Stimulated activated CD4-positive, alpha-beta T cell treated with anti-CD3 and anti-CD28 coated beads, Interleukin-15, amount 100 ng/mL, for 24 hours (primary cell): ENCODE measurements at regions not wholly inside any gene's neighbourhood (a gene's known extent, or its start where the extent isn't known, plus 50 kb on each side); places are given as distances from the start of the nearest gene placed in this dataset.

Source experiments
- DNase-seq: peaks from one replicate; pipeline ENCODE4 v3.0.0-alpha.2; 2020

DNA sequence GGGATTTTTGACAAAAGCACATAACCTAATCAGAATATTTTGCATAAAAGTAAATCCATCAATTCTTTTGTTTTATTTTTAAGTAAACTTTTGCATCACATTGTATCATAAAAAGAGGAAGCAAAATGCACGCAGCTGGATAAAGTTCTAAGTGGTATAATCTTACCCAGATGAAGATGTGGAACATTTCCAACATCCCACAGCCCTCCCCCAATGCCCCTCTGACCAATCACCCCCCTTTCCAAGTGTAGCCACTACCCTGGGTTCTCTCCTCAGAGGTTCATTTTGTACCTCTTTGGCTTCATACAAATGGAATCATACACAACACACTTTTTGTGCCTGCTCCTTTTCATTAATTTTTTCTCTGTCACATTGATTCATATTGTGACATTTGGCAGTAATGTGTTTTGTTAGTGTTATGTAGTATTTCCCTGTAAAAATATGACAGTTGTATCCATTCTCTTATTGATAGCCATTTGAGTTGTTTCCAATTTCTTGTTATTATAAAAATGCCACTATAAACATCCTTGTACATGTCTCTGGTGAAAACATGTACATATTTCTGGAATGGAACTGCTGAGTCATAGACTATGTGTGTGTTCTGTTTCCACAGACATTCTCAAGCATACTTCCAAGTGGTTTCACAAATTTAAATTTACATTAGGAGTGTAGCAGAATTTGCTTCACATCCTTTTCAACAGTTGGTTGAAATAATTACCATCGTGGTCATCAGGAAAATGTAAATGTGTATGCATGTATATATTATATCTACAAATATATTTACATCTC, 92.9 kb upstream of the SYNDIG1 start:
- no peak for DNase-seq

DNA sequence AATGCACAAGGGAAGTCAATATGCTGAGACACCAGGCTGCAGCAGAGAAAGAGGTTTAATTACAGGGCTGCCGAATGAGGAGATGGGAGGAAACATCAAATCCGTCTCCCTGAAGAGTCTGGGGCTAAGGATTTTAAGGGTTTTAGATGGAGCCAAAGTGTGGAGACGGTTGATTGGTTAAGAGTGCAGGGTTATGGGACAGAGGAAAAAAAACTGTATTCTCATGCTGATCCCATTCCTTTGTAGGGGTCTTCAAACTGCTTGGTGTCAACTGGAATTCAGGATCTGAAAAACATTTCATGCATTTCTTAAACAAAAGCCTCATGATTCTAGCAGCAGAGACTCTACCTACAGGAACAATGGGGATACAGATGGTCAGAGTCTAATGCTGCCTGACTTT, 96.1 kb upstream of the SYNDIG1 start:
- no peak for DNase-seq

DNA sequence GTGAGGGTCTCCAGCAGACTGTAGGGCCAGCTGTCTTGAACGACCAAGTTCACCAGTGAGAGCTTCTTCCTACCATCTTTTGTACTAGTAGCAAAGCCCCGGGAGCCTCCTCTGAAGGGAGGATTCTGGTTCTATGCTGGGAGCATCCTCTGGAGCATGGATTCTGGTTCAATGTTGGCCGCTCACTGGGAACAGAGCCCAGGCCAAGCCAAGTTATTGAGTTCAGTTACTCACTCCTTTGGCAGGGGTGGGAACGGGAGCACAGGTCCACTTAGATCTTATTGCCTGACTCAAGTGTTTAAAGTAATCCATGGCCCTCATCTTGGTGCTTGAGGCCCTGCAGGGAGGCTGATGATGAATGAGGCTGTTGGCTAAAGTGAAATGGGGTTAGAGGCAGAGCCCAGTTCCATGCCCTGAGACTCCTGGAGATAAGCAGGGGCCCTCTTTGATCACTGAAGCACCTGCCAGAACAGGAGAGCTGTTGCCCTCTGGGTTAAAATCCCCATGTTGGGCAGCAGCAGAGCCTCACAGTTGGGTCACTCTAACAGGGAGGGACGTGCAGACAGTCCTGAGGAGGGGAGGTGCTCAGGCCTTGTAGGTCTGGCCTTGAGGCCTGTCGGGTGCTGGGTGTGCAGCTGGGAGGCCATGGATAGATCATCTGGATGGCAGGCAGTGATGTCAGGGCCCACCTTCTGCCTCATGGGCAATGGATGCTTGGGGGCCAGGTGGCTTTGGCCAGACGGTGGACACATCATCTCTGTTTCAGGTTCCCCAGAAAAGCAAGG, 98.3 kb upstream of the SYNDIG1 start:
- no peak for DNase-seq

DNA sequence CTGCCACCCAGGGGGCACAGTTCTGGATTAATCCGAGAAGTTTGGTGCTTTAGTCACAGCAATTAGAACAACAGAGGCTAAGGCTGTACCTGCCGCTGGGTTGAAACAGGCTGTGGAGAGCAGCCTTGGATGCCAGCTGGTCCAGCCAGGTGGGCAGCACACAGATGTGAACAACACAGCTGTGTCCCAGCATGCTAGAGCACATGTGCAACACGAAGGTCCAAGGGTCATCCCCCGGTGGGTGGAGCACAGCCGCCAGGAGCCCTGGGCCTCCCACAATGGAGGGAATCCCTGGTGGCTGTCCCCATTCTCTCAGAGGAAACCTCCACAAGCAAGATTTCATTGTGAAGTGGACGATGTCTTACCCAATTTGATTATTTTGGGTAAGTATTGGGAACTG, 99.2 kb upstream of the SYNDIG1 start:
- no peak for DNase-seq

DNA sequence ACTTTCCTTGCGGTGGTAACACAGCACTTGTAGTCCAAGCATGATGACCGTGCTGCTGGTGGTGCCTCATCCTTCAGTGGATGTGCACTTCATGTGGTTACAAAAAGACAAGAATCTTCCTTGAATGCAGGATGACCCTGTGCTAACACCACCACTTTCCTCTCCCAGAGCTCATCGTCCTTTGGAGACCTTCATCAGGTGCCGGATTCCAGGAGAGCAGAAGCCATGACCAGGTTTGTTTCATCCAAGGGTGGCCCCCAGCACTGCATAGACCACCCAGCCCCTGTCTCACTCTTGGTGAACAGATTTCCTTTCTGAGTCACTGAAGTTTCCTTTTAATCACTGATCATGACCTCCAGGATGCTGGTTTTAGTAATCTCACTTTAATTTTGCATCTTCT, 101.2 kb upstream of the SYNDIG1 start:
- no peak for DNase-seq

DNA sequence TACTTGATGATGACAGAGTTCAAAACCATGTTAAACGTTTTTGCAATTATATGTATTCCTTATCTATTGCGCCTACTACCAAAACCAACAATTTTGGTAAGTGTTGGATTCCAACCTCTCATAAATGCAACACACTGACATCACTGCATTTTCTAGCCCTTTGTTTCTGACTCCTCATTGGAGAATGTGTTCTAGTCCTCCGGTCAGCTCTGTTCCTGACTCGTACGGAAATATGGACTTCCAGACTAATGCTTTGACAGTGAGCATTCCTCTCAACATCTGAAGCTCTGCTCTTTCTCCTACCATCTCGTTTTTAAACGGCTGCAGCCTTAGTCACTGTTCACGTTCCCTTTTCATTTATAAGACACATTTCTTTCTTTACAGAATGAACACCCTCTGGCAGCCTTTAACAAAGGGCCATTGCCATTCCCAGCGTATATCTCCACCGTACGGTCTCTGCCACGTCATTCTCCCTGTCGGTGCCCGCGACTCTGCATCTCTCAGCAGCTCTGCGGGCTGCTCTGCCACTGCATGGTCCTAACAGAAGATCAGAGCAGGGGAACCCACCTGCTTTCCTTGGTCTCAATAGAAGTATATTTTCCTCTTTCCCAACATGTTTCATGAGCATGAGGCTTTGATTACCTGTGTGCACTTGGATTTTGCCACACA, 103.0 kb upstream of the SYNDIG1 start:
- DNase-seq: no peak

DNA sequence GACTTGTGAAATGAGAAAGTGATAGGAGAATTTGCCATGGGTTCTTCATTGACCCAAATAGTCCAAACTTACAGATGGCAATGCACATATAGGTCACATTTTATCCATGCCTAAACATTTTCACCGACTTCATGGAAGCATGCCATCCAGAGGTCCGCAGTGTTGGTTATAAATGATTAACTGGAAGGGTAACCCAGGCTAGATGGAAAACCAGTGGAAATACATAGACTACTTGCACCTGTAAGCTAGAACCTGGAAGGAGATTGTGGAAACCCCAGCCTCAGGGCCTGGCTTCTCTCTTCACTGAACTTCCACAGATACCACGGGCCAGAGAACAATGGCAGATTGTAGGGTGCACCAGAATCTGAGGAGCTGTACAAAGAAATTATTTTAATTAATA, 103.8 kb upstream of the SYNDIG1 start:
- DNase-seq: no peak

DNA sequence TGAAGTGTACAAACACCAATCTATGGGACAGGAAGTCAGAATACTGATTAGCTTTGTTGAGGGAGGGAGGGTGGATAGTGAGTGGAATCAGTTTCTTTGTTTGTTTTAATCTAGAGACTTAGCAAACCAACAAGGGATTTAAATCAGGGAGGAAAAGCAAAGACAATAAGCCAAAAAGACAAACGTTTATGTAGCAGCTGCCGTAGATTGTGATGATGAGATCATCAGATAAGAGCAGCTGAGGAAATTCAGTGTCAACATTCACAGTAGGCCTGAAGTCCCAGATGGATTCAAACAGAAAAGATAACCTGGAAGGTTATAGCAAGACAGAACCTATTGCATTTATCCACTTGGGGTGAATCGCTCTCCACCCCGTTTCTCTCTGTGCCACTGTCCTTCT, 104.9 kb upstream of the SYNDIG1 start:
- DNase-seq: no peak

DNA sequence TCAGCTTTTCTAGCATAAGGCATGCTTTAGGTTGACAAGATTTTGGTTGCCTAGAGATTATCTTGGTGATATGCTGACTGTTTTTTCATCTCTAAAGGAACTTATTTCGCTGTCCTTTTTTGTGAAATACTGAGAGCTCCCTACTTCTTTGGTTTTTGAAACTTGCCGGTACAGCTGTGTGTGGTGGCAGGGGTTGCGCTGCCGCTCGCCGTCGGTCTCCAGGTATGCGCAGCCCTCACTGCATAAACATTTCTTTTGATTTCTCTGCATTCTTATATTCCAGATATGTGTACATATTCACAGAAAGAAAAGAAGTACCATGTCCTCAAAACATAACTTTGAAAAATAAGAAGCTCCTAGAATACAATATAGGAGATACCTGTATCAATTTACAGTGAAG, 106.4 kb upstream of the SYNDIG1 start:
- no peak for DNase-seq

DNA sequence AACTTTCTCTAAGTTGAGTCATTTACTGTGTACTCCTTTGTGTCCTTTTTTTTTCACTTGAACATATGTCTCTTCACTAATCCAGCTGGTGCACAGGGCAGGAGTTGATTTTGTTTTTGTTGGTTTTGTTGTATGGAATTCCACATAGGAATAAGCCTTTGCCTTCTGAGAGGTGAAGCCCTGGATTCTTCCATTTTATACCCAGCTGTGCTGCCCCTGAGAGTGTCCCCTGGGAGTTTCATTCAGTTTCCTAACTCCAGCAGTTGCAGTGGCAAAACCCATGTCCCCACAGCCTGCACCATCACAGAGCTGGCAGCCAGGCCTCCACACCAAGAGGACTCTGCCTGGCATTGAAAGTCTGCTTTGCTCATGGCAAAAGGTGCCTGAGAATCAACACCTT, 107.3 kb upstream of the SYNDIG1 start:
- no peak for DNase-seq

DNA sequence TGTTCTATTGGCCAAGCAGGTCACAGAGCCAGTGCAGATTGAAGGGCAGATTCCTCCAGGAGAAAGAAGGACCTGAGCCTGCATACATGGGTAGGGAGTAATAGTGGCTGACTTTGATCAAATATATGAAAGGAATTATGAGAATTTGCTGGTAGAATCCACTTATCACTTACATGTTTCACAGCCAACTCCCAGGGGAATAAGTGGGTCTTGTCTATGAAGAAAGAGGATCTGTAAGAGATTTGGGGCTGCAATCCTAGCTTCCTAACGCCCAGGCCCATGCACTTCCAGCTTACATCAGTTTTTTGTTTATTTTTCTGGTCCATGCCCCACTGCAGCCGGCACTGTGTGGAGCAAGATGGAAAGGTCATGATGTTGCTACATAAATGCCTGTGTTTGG, 107.9 kb upstream of the SYNDIG1 start:
- DNase-seq: no peak

DNA sequence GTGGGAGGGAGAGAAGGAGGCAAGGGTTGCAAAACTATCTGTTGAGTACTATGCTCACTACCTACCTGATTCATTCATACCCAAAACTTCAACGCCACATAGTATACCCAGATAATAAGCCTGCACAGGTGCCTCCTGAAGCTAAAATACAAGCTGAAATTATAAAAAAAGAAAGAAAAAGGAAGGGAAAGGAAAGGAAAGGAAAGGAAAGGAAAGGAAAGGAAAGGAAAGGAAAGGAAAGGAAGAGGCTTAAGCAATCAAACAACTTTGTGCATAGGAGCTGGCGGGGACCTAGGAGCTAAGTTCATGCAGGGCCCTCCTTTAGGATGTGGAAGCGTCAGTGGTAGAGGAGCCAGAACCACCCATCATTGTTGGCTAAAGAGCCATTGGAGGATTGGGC, 108.9 kb upstream of the SYNDIG1 start:
- no peak for DNase-seq

DNA sequence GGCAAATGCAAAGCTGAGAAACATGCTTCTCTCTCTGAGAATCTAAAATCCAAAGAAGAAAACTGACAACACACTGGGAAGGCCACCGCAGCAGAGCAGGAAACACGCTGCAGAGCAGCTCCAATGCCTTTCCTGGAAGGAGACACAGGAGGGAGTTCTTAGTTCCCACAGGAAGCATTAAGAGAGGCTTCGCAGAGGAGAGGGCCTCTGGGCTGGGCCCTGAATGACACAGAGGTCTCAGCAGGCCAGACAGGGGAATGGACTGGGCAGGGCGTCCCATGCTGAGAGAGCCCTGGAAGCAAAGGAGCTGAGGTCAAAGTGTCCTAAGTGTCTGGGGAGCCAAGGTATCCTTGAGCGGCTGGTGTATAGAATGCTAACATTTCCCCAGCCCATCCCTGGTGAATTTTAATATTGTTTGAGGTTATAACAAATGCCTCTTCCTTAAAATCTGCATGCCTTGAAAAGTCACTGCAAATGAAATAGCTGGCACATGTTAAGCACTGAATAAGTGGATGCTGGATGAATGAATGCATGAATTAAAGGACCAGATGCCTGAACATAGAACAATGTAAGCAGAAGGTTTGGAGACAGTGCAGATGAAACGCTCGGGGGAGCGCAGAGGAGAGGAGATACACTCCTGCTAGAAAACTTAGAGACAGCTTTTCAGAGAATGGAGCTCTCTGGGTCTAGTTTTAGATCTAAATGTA, 110.0 kb upstream of the SYNDIG1 start:
- no peak for DNase-seq

DNA sequence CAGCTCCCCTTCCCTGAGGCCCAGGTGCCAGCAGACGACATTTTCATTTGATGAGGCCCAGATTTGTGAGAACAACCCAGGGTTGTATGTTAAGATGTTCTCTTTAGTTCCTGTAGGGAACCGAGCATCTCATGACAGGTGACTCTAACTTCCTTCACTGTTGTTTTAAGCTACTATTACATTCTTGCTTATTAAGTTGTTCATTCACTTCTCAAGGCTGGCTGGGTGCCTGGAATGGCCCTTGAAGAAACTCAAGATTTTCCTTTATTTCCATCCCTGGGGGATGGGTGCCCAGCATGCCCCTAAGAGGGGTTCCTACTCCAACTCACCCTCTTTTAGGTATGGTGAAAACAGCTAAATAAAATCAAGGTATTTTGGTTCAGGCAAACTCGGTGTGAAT, 111.5 kb upstream of the SYNDIG1 start:
- DNase-seq: no peak

DNA sequence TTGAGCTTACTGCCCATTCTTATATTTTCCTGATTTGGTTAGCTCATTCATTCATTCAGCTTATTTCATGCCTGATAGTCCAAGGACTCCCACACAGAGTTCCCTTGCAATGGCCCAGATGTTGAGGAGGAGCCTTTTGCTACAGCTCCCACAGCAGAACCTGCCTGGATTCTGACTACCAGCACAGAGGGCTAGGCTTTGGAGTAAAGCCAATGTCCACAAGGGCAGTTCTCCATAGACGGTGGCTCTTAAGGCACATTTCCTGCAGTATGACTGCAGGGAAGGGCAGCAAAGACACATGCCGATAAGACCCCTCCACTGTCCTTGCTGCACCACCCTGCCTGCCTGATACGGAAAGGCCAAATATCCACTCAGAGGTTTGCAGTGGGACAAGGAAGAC, 112.3 kb upstream of the SYNDIG1 start:
- DNase-seq: no peak

DNA sequence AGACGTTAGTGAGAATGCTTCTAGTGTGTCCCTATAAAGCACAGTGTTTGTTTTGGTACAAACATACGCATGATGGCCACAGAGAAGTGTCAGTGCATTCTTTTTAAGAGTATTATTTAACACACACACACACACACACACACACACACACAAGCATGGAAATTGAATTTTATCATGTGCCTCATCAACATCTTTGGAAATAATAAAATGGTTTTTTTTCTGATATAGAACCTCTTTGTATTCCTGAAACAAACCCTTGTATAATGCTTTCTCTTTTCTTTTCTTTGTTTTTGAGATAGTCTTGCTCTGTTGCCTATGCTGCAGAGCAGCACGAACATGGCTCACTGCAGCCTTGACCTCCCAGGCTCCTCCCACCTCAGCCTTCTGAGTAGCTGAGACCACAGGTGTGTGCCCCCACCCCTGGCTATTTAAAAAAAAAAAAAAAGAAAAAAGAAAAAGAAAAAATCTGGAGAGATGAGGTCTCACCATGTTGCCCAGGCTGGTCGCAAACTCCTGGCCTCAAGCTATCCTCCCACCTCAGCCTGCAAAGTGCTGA, 116.2 kb upstream of the SYNDIG1 start:
- no peak for DNase-seq

DNA sequence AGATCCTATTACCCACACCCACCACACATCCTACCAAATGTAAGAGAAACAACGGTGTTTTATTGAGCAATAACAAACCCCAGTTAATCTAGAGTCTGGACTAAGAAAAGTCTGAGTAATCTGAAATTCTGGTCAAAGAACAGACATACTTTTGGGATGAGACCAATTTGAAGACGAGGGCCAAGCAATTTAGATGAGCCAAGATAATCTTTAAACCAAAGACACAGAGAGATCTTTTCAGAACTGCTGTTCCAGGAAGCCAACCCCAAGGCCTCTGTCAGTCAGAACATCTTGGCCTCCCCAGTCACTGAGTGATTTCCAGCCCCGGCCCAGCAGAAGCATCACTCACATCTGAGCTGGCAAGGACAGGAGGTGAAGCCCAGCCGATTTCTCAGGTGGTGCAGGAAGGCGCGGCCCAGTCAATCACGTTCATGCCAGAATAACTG, 118.5 kb upstream of the SYNDIG1 start:
- no peak for DNase-seq

DNA sequence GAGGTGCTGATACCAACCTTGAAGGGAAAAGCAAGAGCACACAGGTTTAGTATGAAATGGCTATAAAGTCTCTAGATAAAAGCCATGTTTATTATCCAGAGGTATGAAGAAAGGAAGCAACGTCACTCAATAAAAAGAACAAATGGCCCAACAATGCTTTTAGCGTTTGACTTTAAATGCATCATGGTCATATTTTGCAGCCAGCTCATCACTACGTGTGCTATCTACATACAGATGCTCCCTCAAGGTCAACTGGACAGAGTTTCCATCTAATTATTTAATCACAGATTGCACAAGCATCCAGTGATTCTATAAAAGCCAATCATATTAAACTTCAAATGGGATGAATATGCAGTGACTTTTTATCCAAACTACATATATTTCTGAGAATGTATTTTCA, 127.6 kb upstream of the SYNDIG1 start:
- DNase-seq: no peak

DNA sequence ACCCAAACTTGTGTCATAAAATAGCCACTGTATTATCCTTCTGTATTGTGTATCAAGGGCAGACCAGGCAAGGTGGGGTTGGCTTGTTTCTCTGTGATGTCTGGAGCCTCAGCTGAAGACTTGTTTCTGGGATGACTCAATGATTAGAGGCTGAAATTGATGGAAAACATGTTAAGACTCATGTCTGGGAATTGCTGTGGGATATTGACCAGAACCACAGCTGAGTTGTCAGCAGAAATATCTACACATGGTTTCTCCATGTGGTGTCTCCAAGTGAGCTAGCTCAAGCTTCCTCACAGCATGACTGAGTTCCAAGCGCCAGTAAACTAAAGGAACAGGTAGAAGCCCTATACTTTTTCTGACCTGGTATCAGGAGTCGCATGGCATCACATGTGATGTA, 128.5 kb upstream of the SYNDIG1 start:
- DNase-seq: no peak

DNA sequence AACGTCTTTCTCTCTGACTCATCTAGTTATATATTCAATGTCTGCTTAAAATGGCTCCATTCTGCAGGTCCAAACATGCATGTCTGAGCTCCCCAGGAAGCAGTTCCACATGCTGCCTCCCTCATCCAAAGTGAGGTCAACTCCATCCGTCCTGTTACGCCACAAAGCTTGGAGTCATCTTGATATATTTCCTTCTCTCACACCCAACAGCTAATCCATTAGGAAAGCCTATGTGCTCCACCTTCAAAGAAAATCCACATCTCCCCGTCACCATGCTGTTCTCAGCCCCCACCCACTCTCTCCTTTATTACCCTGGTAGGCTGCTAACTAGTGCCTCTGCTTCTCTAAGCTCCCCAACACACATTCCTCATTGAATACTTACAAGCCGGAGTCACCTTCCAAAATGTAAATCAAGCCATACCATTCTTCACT, 130.2 kb upstream of the SYNDIG1 start:
- no peak for DNase-seq

DNA sequence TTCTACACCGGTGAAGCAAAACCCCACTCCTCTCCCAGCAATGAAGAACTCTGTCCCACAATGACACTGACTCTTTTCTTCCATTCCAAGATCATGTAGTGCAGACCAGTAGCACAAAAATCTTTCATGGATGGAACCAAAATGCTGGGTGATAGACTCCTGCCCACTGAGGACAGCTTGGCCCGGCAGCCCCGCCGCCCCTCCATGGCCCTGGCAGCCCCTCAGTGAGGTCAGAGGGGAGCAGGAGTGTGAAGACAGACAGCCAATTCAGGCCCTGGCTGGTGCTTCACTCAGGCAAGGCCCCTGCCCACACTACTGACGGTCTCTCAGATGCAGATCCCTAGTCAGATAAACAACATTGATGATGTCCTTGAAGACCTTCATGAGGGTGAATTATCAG, 131.9 kb upstream of the SYNDIG1 start:
- no peak for DNase-seq

DNA sequence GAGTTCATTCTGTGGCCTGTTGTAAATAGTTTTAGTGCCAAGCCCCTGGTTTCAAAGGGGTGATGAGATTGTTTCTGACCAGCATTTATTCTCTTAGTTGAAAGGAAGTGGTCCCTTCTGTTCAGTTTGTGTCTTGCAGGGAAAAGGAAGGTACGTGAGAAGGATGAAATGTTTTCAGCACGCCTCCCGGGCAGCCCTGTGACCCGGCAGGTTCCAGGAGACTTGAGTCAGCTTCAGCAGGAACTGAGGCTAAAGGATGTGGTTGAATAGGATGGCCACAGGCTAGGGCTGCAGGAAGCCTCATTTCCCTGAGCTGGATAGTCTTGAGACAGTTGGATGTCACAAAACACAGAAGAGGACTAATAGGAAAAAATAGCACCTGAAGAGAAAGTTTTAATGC, 132.4 kb upstream of the SYNDIG1 start:
- no peak for DNase-seq

DNA sequence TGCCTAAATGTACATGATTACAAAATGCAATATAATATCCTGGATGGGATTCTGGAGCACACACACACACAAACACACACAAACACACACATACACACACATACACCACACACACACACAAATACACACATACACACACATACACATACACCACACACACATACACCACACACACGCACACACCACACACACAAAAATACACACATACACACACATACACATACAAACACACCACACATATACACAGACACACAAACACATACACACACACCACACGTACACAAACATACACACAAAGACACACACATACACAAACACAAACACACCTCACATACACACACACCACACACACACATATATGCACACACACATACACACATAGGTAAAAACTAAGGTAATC, 134.6 kb upstream of the SYNDIG1 start:
- DNase-seq: no peak
